ENCODE measurements at regions not wholly inside any gene's neighbourhood (a gene's known extent, or its start where the extent isn't known, plus 50 kb on each side); places are given as distances from the start of the nearest gene placed in this dataset.

- DNase-seq, result no peak
Measured at GRCh38 chr3:102163039-102163817, 271.6 kb upstream of the ZPLD1 start.

- no peak for DNase-seq
Measured at GRCh38 chr3:102163818-102164154, 271.0 kb upstream of the ZPLD1 start.

- DNase-seq, result no peak
Measured at GRCh38 chr3:102165367-102165766, 269.4 kb upstream of the ZPLD1 start.

DNA sequence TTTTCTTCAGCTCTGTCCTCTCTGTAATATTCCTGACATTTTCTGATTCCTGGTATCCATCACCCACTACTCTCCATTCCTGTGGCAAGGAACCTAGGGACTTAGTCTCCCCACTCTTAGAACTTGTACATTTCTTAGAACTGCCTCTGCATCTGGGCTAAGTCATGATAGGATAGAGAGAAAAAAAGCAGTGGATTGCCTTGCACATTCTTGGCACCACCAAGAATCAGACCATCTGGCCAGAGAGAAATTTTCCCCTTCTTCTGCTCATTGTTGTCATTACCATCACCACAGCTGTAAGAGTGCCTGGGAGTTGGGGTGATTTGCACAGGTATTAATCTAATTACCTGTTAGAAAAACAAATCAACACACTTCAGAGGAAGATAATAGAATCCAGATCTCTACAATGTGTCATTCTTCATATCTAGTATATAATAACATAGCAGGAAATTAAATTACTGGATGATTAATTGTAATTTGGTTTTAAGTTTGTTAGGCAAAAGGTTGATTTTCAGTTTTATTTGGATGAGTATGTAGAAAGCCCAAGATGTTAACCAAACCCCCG is 264.8 kb upstream of the ZPLD1 start:
- DNase-seq, result no peak

DNA sequence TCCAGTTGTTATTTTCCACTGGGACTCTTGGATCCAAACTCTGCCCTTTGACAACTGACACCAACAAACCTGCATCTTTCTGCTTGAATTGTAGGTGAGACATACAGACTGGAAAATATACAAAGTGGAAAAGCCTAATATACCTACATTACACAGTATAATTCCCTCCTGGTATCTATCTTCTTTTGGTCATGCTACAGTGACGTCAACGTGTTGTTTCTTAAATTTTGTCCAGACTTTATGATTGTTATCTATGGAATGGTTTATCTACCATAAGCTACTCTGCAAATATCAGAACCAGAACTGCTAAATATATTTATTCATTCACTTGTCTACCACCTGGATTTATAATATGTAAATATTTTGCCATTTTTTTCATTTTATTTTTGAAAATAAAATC is 264.3 kb upstream of the ZPLD1 start:
- no peak for DNase-seq

DNA sequence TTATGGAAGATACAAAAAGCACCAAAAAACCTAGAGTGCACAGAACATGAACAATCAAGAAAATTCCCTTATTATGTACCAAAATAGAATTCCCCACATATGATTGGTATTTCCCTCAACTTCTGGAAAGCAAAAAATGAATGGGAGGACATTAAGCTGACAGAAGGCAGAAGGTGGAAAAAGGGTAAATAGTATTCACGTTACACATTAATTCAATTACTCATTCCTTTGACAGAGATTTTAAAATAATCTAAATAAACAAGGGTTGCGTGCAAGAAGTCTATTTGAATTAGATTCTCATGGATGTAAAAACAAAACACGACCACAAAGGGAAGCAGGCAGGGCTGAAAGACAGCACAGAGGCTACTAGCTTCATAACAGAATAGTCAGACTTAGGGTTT is 260.5 kb upstream of the ZPLD1 start:
- no peak for DNase-seq

DNA sequence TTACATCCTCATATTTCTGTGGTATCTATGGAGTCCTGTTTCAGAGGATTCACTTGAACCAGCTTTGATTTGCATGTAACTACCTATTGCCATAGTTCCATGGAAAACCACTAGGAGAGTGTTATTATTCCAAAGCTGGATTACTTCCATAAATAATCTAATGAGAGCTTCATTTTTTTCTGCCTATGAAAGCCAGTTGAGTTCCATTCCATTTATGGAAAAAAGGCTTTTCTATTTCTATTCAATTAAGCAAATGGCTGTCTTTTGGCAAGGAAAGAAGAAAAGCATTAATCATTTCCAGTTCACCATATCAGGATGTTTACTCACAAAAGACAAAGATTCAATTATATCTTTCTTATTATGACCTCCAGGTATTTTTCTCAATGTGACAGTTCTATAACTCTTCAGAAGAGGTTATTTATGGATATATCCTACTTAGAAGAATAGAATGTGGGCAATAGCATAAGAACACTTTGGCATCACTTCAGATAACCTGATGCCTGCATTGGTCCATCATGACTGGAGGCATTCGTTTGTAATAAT is 259.9 kb upstream of the ZPLD1 start:
- no peak for DNase-seq

DNA sequence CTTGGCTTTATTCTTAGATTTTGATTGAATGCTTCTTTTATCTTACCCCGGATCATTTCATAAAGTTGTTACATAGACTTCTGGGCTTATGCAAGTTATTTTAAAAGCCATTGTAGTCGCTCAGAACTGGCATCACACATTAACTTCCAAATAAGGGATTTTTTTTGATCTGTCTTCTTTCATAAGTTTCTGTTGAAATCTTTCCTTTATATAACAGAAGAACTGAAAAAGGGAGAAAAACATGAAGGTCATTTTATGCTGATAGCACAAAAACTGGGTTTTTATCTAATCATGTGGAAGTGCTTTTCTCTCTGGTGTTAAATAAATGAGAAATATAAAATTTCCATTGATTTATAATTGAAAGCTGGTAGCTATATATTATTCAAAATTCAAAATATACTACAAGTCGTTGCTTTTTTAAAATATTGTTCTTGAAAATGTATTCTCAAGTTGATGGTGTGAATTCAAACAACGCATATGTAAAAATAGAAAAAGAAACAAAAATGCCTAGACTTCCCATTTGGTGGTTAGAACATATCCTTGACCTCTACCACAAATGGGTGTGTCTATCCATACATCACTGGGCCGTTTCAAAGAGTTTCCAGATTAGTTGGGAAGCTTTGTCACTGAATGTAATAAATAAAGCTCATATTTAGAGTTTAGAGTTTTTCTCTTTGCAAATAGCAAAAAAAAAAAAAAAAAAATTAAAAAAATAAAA is 258.3 kb upstream of the ZPLD1 start:
- DNase-seq, result no peak

GRCh38 chr3:102177075-102177755 is 257.6 kb upstream of the ZPLD1 start:
- DNase-seq, result no peak

GRCh38 chr3:102178817-102179216 is 256.0 kb upstream of the ZPLD1 start:
- no peak for DNase-seq

GRCh38 chr3:102179326-102180177 is 255.3 kb upstream of the ZPLD1 start:
- no peak for DNase-seq

GRCh38 chr3:102180280-102180931 is 254.4 kb upstream of the ZPLD1 start:
- DNase-seq, result no peak

GRCh38 chr3:102181175-102181920 is 253.5 kb upstream of the ZPLD1 start:
- DNase-seq, result no peak

DNA sequence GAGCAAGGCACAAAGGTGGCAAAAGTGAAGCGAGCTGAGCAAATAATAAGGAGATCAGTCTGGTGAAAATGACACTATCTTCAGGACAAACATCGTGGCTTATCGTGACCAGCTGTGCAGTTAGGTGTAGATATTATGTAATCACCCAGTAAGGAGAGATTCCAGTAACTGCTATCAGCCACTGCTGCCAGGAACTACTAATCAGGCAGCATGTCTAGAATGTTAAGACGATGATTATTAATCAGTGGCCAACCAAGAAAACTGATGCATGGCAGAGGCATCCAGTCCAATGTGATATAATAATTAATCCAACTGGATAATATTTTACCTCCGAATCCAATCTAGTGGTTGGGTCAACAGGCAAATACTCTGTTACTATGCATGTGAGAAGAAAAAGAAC is 252.7 kb upstream of the ZPLD1 start:
- no peak for DNase-seq

GRCh38 chr3:102183186-102183585 is 251.6 kb upstream of the ZPLD1 start:
- no peak for DNase-seq

DNA sequence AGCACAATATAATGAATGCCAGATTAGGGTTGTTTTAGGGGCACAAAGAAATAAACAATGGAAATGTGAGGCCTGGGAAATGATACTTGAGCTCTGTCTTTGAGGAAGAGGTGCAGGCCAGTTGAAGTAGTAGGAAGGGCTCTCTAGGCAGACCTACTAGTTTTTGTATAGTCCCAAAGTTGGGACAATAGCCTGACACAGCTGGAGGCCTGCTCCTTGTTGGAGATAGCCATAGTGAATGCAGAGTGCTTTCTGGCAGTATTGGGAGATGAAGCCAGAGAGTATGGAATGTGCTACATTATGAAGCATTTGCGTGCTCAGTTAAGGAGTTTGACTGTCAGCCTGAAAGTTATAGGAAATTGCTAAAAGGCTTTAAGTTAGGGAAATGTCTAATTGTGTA is 251.2 kb upstream of the ZPLD1 start:
- DNase-seq, result no peak

- DNase-seq, result no peak
Measured at GRCh38 chr3:102189541-102189940, 245.3 kb upstream of the ZPLD1 start.

DNA sequence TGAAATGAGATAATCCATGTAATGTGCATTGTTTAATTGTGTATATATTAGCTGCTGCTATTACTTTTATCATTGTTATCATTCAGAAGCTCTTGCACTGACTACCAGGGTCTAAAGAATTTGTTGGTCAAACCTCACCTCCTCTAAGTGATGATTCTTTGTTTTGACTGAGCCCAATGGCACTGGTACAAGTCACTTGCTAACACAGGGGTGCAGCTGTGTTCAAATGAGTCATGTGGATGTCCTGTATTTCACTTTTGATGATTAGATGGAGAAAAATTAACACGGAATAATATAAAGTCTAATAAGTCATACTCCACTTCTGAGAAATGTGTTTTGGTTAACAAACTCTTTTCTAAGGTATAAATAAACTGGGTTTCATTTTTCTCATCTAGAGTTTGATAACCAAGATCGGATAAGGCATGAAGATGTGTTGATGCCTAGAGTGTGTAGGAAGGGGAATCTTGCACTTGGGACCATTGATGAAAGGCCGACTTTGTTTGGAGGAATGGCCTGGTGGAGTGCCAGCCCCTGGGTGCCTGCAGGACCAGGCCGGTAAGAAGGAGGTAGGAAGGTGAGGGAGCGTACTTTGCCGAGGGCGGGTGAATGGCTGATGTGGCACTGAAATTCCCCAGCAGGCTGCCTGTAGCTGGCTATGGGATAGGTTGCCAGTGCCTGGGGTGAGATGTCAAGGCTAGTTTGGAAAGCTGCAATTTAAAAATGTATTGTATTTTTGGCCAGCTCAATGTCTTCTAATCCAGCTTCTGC is 244.7 kb upstream of the ZPLD1 start:
- DNase-seq, result no peak

DNA sequence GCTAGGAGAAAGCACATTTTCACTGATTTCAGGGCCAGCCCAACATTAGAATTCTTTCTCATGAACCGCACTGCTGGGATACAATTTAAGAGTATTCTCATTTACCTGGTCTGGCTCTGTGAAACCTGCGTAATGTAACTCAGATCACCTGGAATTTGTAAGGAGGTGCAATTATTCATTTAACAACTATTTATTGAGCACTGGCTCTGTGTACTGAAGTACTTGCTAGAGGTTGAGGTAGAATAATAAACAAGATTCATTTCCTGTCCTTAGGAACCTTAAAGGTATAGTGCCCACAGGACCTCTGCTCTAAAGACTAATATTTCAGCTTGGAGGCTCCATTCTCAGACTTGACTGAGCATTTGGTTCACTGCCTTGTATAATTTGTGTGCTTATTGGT is 242.2 kb upstream of the ZPLD1 start:
- DNase-seq, result no peak

DNA sequence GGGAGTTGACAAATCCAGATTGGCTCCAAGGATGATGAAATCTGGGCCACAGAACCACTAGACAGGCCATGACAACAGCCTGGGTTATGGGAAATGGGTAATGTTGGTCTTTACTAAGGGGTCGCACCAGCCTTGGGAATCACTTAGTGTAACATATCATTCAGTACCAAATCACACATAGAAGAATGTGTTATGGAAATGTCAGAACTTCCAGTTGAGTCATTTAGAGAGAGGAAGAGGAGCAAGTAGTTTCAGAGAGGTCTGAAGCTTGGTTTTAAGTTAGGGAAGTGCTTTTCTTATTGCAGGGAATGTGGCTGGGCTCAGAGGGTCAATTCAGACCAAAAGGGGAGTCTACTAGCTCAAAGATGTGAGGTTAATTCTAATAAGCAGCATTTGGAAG is 241.6 kb upstream of the ZPLD1 start:
- DNase-seq, result no peak
